CD4-positive, alpha-beta T cell treated with Interleukin-4 for 1 hour (primary cell): ENCODE measurements at regions not wholly inside any gene's neighbourhood (a gene's known extent, or its start where the extent isn't known, plus 50 kb on each side); places are given as distances from the start of the nearest gene placed in this dataset.

Experiments used
- DNase-seq, 2 donors: peaks; one replicate each; pipeline ENCODE4 v3.0.0-alpha.2; 2020 to 2022

GRCh38 chr5:4866817-4867216 lies 273.3 kb upstream of the ADAMTS16 start:
- DNase-seq = no peak

DNA sequence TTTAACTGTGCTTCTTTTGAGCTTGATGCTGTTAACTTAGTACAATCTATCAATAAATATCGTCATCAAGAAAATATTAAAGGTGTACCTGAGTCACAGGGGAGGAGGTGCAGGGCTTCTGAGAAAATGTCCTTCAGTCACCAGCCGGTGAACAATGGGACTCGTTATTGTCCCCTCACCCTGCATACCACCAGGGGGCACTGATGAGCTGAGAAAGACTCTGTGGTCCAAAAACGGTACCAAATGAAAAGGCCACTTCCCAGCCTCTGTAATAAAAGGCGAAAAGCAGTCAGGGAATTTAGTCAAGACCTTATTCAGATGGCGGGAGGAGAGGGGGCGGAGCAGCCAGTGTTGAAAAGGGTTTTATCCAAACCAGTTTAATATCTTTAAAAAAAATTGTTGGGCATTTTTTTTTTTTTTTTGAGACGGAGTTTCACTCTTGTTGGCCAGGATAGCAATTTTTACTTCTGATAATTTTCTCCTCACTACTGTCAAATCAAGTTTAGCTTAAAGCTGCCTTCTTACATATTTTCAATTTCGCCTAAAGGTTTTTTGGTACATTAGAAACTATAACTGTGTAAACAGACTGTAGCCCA lies 271.9 kb upstream of the ADAMTS16 start:
- peak in 1 of 2 donors; percentile 6 for DNase-seq

DNA sequence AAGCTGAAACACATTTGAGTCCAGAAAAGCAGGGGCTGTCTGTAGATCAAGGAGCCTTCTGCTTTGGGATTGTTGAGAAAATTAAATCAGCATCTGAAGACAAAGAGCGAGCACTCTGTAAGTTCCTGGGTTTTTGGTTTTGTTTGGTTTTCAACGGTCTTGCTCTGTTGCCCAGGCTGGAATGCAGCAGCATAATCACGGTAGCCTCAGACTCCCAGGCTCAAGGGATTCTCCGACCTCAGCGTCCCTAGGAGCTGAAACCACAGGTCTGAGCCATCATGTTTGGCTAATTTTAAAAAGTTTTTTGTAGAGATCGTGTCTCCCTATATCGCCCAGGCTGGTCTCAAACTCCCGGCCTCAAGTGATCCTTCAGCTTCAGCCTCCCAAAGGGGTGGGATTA lies 266.5 kb upstream of the ADAMTS16 start:
- DNase-seq = no peak

GRCh38 chr5:4874097-4874496 lies 266.0 kb upstream of the ADAMTS16 start:
- DNase-seq = no peak

GRCh38 chr5:4875942-4876341 lies 264.2 kb upstream of the ADAMTS16 start:
- no peak for DNase-seq

DNA sequence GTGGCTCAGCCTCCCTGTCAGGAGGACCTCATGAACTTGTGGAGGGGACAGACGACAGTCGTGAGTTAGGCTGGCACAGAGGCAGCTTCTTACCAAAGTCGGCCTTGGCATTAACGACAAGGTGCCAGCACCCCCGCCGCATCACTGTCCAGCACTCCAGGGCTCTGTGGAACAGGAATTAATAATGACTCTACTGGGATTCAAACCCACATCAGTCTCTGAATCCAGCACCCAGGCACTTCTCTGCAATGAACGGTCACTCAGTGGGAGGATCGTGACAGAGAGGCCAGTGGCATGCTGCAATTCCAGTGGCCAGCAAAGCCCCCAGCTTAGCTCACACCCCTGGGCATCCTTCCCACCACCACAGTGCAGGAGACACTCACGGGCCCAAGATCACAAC lies 263.3 kb upstream of the ADAMTS16 start:
- no peak for DNase-seq

GRCh38 chr5:4877579-4877978 lies 262.6 kb upstream of the ADAMTS16 start:
- DNase-seq = no peak

DNA sequence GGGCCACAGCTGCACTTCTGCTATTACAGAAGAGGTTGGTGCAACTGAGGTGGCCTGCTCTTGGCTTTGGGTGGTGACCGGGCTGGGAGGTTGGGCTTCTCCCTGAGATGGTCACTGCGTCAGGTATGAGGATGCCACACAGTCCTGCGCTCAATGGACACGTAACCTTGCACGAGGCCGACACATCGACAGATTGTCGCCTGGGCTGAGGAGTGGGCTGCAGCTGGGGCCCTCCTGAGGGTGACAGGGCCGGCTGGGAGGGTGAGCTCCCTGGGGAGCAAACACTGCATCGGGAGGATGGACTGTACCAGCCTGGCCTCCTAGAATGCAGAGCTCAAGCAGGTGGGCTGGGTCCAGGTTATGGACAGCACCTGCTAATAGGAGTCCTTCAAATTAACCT lies 261.1 kb upstream of the ADAMTS16 start:
- DNase-seq = no peak

DNA sequence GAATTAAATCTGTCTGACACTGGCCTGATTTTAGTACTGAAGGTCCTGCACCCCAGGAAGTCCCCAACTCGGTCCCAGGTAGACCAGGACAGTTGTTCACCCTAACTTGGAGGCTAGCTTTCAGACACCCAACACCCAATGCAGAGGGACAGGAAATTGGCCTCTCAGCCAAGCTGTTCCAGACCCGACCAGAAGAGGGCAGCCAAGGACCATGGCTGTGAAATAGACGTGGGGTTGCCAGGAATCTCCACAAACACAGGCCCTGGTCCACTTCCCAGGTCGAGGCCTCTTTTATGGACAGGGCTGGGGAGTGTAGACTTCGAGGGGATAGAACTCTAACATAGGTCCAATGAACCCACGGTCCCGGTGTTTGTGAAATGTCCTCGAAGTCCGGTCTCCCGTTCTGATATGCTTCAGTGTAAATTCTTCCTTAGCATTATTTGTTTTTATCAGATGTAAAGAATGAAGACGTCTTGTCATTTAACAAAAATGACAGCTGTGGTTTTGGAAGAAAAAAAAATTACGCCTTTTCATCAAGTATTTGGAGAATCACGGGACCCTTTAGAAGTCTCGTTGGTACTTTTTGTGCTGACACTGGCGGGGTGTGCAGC lies 260.3 kb upstream of the ADAMTS16 start:
- DNase-seq = no peak

- no peak for DNase-seq
Observed at GRCh38 chr5:4880304-4880741, 259.8 kb upstream of the ADAMTS16 start.

DNA sequence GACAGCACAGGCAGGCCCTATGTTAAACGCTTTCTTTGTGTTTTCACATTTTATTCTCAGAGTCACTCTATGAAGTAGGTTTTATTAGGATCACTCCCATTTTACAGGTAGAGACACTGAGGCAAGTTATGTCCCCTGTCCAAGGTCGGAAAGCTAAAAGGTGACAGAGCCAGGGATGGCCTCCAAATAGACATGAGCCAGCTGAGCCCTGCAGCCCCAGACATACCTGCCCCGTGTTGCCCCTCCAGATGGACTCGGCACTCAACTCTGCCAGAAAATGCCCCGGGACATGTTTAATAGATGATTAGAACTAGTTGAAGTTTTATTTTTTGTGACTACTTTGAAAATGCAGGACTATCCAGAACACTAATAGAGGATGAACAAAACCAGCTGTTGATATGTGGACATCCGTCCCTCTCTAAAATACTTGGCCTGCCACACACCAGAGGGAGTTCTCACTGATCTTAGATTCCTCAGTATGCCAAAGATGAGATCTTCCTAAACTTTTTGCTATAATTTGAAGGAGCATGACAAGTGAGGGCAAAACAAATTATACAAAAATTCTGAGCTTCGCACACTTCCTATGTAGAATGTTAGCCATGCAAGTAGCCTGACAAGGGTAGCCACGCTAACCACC lies 258.6 kb upstream of the ADAMTS16 start:
- DNase-seq = no peak

DNA sequence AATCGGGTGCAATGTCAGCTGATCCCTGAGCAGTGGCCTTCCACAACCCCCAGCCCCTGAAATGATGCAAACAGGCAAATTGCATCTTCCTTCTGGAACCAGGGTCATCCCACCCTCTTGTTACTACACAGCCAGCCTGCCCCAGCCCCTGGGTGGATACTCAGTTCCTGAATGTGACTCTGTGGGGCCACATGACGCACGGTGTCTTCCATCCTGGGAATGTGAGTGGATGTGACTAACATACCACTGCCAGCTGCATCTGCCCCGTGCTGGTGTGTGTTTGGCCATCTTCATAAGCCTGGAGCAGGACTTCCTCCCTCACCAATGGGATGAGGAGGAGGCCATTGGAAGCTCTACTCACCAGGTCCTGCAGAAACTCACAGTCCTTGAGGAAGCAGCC lies 257.9 kb upstream of the ADAMTS16 start:
- DNase-seq = no peak

GRCh38 chr5:4883360-4883759 lies 256.8 kb upstream of the ADAMTS16 start:
- no peak for DNase-seq

GRCh38 chr5:4893063-4893744 lies 246.9 kb upstream of the ADAMTS16 start:
- DNase-seq = no peak

GRCh38 chr5:4896328-4896727 lies 243.8 kb upstream of the ADAMTS16 start:
- no peak for DNase-seq

GRCh38 chr5:4901305-4901811 lies 238.8 kb upstream of the ADAMTS16 start:
- DNase-seq = no peak

DNA sequence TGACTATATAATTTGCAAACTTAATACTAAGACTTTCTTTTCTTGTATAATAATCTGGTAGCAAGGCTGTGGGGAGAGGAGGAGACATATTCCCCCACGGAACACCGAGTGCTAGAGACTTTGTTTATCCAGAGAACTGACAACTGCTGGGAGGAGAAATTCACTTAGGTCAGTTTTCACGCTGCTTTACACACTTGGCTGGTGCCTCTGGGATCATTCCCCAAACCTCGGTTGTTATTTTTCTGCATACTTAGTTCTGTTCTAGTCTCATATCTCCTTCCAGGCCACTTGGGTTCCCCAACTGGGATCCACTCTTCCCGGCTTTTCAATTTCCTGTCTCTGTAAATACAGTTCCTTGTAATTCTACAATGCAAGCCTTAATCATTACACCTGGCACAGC lies 238.2 kb upstream of the ADAMTS16 start:
- no peak for DNase-seq

DNA sequence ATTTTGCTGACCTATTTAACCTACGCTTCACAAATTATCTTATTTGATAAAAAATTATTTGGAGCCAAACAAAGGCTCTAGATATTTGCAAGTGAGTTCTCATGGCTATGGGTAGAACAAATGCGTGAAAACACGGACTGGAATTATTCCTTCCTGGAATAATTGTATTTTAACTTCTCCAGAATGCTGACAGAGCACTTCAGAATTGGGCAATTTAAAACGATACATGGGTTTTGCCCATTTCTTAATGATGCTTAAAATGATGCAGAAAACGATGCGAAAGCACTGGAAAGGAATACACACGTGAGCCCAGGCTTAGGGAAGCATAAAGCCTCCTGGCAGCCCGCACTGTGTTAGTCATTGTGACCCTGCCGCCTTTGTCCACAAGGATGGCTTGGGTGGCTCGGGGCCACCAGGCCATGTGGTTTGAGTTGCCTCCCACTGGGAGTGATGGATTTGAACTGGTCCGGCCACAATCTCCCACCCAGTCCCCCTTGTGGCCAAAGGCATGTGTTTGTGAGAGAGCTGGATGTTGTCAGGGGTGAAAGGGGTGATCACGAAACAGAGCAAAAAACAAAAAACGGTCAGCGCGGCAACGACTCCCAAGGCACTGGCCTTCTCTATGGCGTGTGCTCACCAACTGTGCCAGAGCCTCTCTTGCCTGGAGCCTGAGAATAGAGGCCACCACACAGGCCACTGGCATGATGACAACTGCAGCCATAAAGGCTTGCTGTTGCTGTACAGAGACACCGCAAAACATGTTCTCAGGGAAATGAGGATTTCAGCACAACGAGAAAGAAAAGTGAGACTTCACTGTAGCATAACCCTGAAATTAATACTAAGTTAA lies 234.2 kb upstream of the ADAMTS16 start:
- no peak for DNase-seq

GRCh38 chr5:4906786-4907185 lies 233.3 kb upstream of the ADAMTS16 start:
- no peak for DNase-seq

DNA sequence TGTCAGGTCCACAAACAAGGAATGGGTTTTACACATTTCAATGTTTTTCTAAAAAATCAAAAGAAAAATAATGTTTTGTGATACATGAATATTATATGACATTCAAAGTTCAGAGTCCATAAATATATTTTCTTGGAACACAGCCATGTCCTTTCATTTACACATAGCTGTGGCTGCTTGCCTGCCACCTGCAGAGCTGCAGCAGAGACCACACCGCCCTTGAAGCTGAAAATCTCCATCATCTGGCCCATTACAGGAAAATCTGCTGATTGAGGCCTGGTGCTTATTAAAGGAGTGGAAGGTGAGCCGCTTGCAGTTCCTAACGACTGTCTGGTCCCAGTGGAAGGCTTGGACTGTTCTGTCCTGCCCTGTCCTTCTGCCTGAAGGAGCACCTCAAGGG lies 232.6 kb upstream of the ADAMTS16 start:
- DNase-seq = no peak

DNA sequence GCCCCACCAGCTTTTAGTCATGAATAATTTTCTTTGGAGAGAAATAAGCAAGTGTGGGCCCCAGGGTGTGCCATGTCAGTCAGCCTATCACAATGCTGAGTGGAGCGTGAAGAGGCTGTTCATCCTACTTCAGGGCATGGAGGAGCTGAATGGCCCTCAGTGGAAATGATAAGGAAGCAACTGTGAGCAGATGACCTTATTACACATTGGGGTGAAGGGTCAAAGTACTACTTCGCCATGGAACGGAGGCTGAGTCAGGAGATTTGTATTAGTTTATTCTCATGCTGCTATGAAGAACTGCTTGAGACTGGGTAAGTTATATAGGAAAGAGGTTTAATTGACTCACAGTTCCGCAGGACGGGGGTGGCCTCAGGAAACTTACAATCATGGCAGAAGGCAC lies 231.0 kb upstream of the ADAMTS16 start:
- DNase-seq = no peak

DNA sequence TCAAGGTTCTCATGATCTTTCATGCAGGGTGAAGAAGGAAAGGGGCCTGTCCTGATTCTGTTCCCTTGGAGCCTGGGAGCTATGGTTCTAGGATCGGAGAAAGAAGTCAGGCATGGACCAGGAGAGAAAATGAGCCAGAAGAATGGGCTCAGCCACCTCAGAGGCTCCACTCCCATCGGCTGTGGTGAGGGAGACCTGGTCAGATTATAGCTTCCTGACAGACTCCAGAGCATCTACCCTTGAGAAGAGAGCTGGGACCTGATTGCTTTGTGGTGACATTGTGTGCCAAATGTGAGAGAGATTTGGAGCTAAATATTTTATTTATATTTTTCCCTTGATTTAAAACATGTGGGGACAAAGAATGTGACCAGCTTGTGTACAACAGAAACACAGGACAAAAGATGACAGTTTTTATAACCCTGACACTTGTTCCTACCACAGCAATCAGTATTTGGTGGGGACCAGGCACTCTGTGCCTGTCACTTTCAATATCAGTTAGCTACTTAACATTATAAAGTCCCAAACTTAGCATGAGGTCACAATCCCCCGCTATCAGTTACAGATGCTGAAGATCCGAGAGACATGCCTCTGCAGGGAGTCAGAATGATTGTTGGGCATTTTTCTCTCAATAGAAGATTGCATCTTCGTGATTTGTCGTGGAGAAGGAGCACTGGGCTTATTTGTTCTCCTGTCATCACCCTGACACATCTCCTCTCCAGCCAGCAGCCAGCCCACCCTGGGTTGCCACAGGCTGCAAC lies 228.3 kb upstream of the ADAMTS16 start:
- DNase-seq = no peak
